Endothelial cell of umbilical vein (primary cell): ENCODE measurements at regions not wholly inside any gene's neighbourhood (a gene's known extent, or its start where the extent isn't known, plus 50 kb on each side); places are given as distances from the start of the nearest gene placed in this dataset.

Experiments used
- BruUV-seq: library from RNA; stranded (reverse); fragments of 400-500 nt; replicated peaks from 2 replicates; lab custom pipeline; 2021; lab: Mats Ljungman, UMichigan
- CTCF ChIA-PET: fragments of 300-600, 350-600 bp; sonication (Branson Sonifier 250); formaldehyde crosslinking; loops from one replicate; lab custom pipeline; 2021; ENCODE audit warnings: antibody characterized with exemption, inconsistent platforms; lab: Charles Lee
- POLR2A ChIA-PET: fragments of 300-600, 350-600 bp; sonication (Branson Sonifier 250); formaldehyde crosslinking; loops from one replicate; lab custom pipeline; 2021; ENCODE audit warnings: antibody characterized with exemption, inconsistent platforms; lab: Charles Lee
- DNase-seq: peaks from one replicate; pipeline ENCODE4 v3.0.0-alpha.2; 2011; ENCODE audit warnings: low read depth, low spot score
- FAIRE-seq: peaks from 2 replicates; lab custom pipeline; 2011; peaks lifted over from hg19 to GRCh38; lab: Jason Lieb, UNC
- H2AFZ ChIP-seq: 2 replicates; pipeline ENCODE4 v1.6.0; 2012; ENCODE audit warnings: low read depth, low read length, control low read depth, inconsistent platforms
- H3K27ac ChIP-seq: 2 replicates; pipeline ENCODE4 v1.5.1; 2011; ENCODE audit warnings: low read depth, mild to moderate bottlenecking, control low read depth, low read length, moderate library complexity; ENCODE audit not compliant: insufficient read depth
- H3K27me3 ChIP-seq, 2 experiments: 2 replicates each; pipeline versions ENCODE4 v1.6.0 to v1.6.1; 2011; ENCODE audit warnings: low read length in 2 of 2, mixed read lengths in 1 of 2; ENCODE audit not compliant: control insufficient read depth in 2 of 2, insufficient read depth in 2 of 2
- H3K36me3 ChIP-seq, 2 experiments: 2 replicates in 1 of 2; 3 replicates in 1 of 2; pipeline ENCODE4 v1.5.1; 2011; ENCODE audit warnings: low read length in 2 of 2, mild to moderate bottlenecking in 1 of 2, moderate library complexity in 1 of 2; ENCODE audit not compliant: control insufficient read depth in 2 of 2, insufficient read depth in 2 of 2; ENCODE audit errors: extremely low read depth in 1 of 2
- H3K4me1 ChIP-seq: 3 replicates; pipeline ENCODE4 v1.5.1; 2011; ENCODE audit warnings: mild to moderate bottlenecking, low read length; ENCODE audit not compliant: control insufficient read depth, insufficient read depth; ENCODE audit errors: extremely low read depth
- H3K4me2 ChIP-seq: 2 replicates; pipeline ENCODE4 v1.6.1; 2011; ENCODE audit warnings: low read length, control low read depth, mixed read lengths; ENCODE audit not compliant: insufficient read depth
- H3K4me3 ChIP-seq, 3 experiments: fragments of 200-600 bp in 1 of 3; sonication (generic), shearing (Covaris generic) in 1 of 3; replicated peaks in 1 of 3; 2 replicates each; pipeline ENCODE4 v1.5.1; 2011 to 2016; ENCODE audit warnings: control low read depth in 3 of 3, low read length in 3 of 3, mild to moderate bottlenecking in 2 of 3, inconsistent platforms in 1 of 3, low read depth in 1 of 3, moderate library complexity in 1 of 3; ENCODE audit not compliant: insufficient read depth in 1 of 3
- H3K79me2 ChIP-seq: 2 replicates; pipeline ENCODE4 v1.6.0; 2012; ENCODE audit warnings: low read length, inconsistent platforms; ENCODE audit not compliant: control insufficient read depth, insufficient read depth
- H3K9ac ChIP-seq: replicated peaks from 2 replicates; pipeline ENCODE3; 2011; ENCODE audit warnings: low read length, control low read depth; ENCODE audit not compliant: insufficient read depth; ENCODE audit errors: extremely low read depth
- H3K9me1 ChIP-seq: replicated peaks from 3 replicates; pipeline ENCODE4 v1.6.0; 2011; ENCODE audit warnings: mild to moderate bottlenecking, low read length; ENCODE audit not compliant: control insufficient read depth, insufficient read depth; ENCODE audit errors: extremely low read depth
- H3K9me3 ChIP-seq: replicated peaks from 2 replicates; pipeline ENCODE4 v1.5.1; 2012; ENCODE audit warnings: low read length, inconsistent platforms; ENCODE audit not compliant: control insufficient read depth, insufficient read depth
- H4K20me1 ChIP-seq: replicated peaks from 2 replicates; pipeline ENCODE3; 2011; ENCODE audit warnings: mild to moderate bottlenecking, low read length; ENCODE audit not compliant: control insufficient read depth, insufficient read depth; ENCODE audit errors: extremely low read depth
- EZH2 ChIP-seq: IDR thresholded peaks from 2 replicates; pipeline ENCODE4 v1.6.1; 2012; ENCODE audit warnings: borderline replicate concordance, low read depth, mild to moderate bottlenecking, moderate library complexity, low read length, inconsistent platforms; ENCODE audit not compliant: severe bottlenecking
- FOS ChIP-seq: IDR thresholded peaks from 2 replicates; pipeline ENCODE4 v1.6.1; 2011; ENCODE audit warnings: mild to moderate bottlenecking, low read length, moderate library complexity, borderline replicate concordance; ENCODE audit not compliant: insufficient read depth
- GATA2 ChIP-seq: IDR thresholded peaks from 2 replicates; pipeline ENCODE4 v1.7.0; 2011; ENCODE audit warnings: low read depth, mild to moderate bottlenecking, moderate library complexity, mixed read lengths, low read length; ENCODE audit not compliant: insufficient read length, insufficient read depth
- JUN ChIP-seq: IDR thresholded peaks from 2 replicates; pipeline ENCODE4 v1.6.1; 2011; ENCODE audit warnings: borderline replicate concordance, low read depth; ENCODE audit not compliant: insufficient read length, insufficient read depth
- MAX ChIP-seq: IDR thresholded peaks from 2 replicates; pipeline ENCODE4 v1.6.1; 2011; ENCODE audit not compliant: insufficient read depth, insufficient read length
- MYC ChIP-seq: IDR thresholded peaks from one replicate; pipeline ENCODE4 v1.6.1; 2011; ENCODE audit warnings: mild to moderate bottlenecking, low read depth, low read length
- POLR2A ChIP-seq: IDR thresholded peaks from 2 replicates; pipeline ENCODE4 v1.6.1; 2012; ENCODE audit warnings: low read depth, mild to moderate bottlenecking, control low read depth, low read length
- POLR2AphosphoS5 ChIP-seq: IDR thresholded peaks from 2 replicates; pipeline ENCODE4 v1.6.1; 2012; ENCODE audit warnings: low read depth, mild to moderate bottlenecking, control low read depth, low read length, moderate library complexity; ENCODE audit not compliant: insufficient read depth
- dilution Hi-C: fragments of 300-500 bp; cut with MboI; formaldehyde crosslinking; loops from one replicate; pipeline ENCODE4 v1.15.0; 2019; ENCODE audit warnings: low sequenced_read_pairs; ENCODE audit not compliant: extremely low pct_ligation_motif_present
- intact Hi-C: fragments of 100-400 bp; cut with micrococcal nuclease; formaldehyde crosslinking; loops from one replicate; pipeline ENCODE4 v1.10.0; 2022
- TF ChIP-seq, protein P1 (sequence below), 2 donors: IDR thresholded peaks; 1 replicate in 1 of 2; 2 replicates in 1 of 2; pipeline ENCODE4 v1.5.1; 2011; ENCODE audit warnings: low read length in 2 of 2, mild to moderate bottlenecking in 2 of 2, moderate library complexity in 2 of 2, control low read depth in 1 of 2, inconsistent platforms in 1 of 2, low read depth in 1 of 2; ENCODE audit not compliant: insufficient read depth in 1 of 2; ENCODE audit errors: extremely low read depth in 1 of 2

- no peak overlapping the region for H3K27ac ChIP-seq
- no peak overlapping the region for H3K4me2 ChIP-seq
- ChIA-PET CTCF (interaction anchor here (1.2 kb wide), 1 partner anchor 320 kb away, joined by 3 read pairs; no protein-coding TSS in a partner anchor), POLR2A (no interaction called here)
- H3K9ac ChIP-seq = no peak overlapping the region
- TF ChIP-seq GATA2 = no peak
- TF ChIP-seq POLR2AphosphoS5 = no peak
- no peak for TF ChIP-seq JUN
- H2AFZ ChIP-seq = no peak overlapping the region
- H4K20me1 ChIP-seq = no peaks in the 10 kb centered on the region
- H3K9me3 ChIP-seq = no peaks in the 10 kb centered on the region
- H3K27me3 ChIP-seq = no peaks in the 10 kb centered on the region
- DNase-seq = no peak
- FAIRE-seq = no peak
- H3K79me2 ChIP-seq = no peaks in the 10 kb centered on the region
- H3K36me3 ChIP-seq = no peaks in the 10 kb centered on the region
- peaks cover 32% of the 10 kb centered on the region for H3K4me1 ChIP-seq
- dilution Hi-C loops (no loop called here), intact Hi-C loops (no loop called here)
- no peak overlapping the region for H3K4me3 ChIP-seq
- BruUV-seq = no TSS peak
- H3K9me1 ChIP-seq = no peaks in the 10 kb centered on the region
Observed at GRCh38 chr3:150255413-150255812, 152.7 kb upstream of the TSC22D2 start.

GRCh38 chr3:150254309-150254708 is 153.8 kb upstream of the TSC22D2 start:
- Histone ChIP-seq H3K27ac (no peak overlapping the region), H3K36me3 (no peaks in the 10 kb centered on the region), H4K20me1 (no peaks in the 10 kb centered on the region), H3K9me1 (no peaks in the 10 kb centered on the region), H3K9ac (no peak overlapping the region), H3K79me2 (no peaks in the 10 kb centered on the region), H3K4me2 (no peak overlapping the region), H3K4me1 (peaks cover 32% of the 10 kb centered on the region), H3K27me3 (no peaks in the 10 kb centered on the region), H2AFZ (no peak overlapping the region), H3K4me3 (no peak overlapping the region), H3K9me3 (no peaks in the 10 kb centered on the region)
- TF ChIP-seq FOS (no peak), MYC (no peak), POLR2AphosphoS5 (no peak), POLR2A (no peak), GATA2 (no peak), EZH2 (no peak), MAX (no peak), JUN (no peak)
- TF ChIP-seq, protein P1, sequence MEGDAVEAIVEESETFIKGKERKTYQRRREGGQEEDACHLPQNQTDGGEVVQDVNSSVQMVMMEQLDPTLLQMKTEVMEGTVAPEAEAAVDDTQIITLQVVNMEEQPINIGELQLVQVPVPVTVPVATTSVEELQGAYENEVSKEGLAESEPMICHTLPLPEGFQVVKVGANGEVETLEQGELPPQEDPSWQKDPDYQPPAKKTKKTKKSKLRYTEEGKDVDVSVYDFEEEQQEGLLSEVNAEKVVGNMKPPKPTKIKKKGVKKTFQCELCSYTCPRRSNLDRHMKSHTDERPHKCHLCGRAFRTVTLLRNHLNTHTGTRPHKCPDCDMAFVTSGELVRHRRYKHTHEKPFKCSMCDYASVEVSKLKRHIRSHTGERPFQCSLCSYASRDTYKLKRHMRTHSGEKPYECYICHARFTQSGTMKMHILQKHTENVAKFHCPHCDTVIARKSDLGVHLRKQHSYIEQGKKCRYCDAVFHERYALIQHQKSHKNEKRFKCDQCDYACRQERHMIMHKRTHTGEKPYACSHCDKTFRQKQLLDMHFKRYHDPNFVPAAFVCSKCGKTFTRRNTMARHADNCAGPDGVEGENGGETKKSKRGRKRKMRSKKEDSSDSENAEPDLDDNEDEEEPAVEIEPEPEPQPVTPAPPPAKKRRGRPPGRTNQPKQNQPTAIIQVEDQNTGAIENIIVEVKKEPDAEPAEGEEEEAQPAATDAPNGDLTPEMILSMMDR (IDR thresholded peaks at IDR 0.05; ENCODE audit: extremely low read depth in 1 of 2, insufficient read depth in 1 of 2, low read depth in 1 of 2, low read length in 2 of 2) = no peak
- BruUV-seq = no TSS peak
- intact Hi-C loops = no loop called here
- POLR2A ChIA-PET = no interaction called here
- dilution Hi-C loops = no loop called here
- CTCF ChIA-PET = no interaction called here
- no peak for FAIRE-seq
- DNase-seq = no peak
